GM19043 (cell line): ENCODE measurements at regions not wholly inside any gene's neighbourhood (a gene's known extent, or its start where the extent isn't known, plus 50 kb on each side); places are given as distances from the start of the nearest gene placed in this dataset.
"Not testable (repeated sequence)": the region's sequence is repeated elsewhere in the genome, so short reads cannot be mapped to it uniquely, and the experiment has no call there.

Experiments
- ATAC-seq: cut with Tn5 transposase; IDR thresholded peaks from one replicate; pipeline ENCODE4 v1.9.1; 2021; ENCODE audit warnings: low read depth; ENCODE audit not compliant: unreplicated experiment

- ATAC-seq, result not testable (repeated sequence)
Observed at GRCh38 chr13:44628826-44629225, 52.7 kb upstream of the TSC22D1 start.

GRCh38 chr13:44627441-44627840, 51.3 kb upstream of the TSC22D1 start:
- ATAC-seq, result no peak

- no peak for ATAC-seq
Observed at GRCh38 chr13:44626176-44626575, 50.0 kb upstream of the TSC22D1 start.
